ENCODE measurements at regions not wholly inside any gene's neighbourhood (a gene's known extent, or its start where the extent isn't known, plus 50 kb on each side); places are given as distances from the start of the nearest gene placed in this dataset.

GRCh38 chr21:27756191-27756590 is 789.3 kb upstream of the ADAMTS5 start:
- Histone ChIP-seq H3K36me3 (ENCODE audit: insufficient read depth in 1 of 2, low read depth in 1 of 2) (no peaks in the 10 kb centered on the region), H3K4me3 (no peak overlapping the region), H3K9me3 (peaks cover under 1% of the 10 kb centered on the region), H3K27ac (no peak overlapping the region), H3K4me1 (no peaks in the 10 kb centered on the region), H3K27me3 (ENCODE audit: insufficient read depth in 3 of 3, low read length in 2 of 3) (no peaks in the 10 kb centered on the region)
- DNase-seq (no peak), ATAC-seq (no peak)
- intact Hi-C loops (cut with DNase I), result no loop called here
- WGBS, 3 donors, result 87 to 96% (median 88%) methylated on average over 2 of the region's 2 CpGs
- no peak for TF ChIP-seq CTCF (IDR thresholded peaks at IDR 0.05)

GRCh38 chr21:27743971-27744564 is 777.2 kb upstream of the ADAMTS5 start:
- 62 to 77% (median 74%) methylated on average over 7 of the region's 7 CpGs for WGBS, 3 donors
- no peaks in the 10 kb centered on the region for H3K27me3 ChIP-seq (ENCODE audit: insufficient read depth in 3 of 3, low read length in 2 of 3)
- ATAC-seq, result no peak

GRCh38 chr21:27741736-27742135 is 774.8 kb upstream of the ADAMTS5 start:
- TF ChIP-seq CTCF (IDR thresholded peaks at IDR 0.05), result no peak
- DNase-seq, result no peak
- no peaks in the 10 kb centered on the region for H3K27me3 ChIP-seq (ENCODE audit: insufficient read depth in 3 of 3, low read length in 2 of 3)
- ATAC-seq, result no peak
- intact Hi-C loops (cut with DNase I), result no loop called here
- no peaks in the 10 kb centered on the region for H3K4me1 ChIP-seq
- H3K27ac ChIP-seq, result no peak overlapping the region
- no peaks in the 10 kb centered on the region for H3K9me3 ChIP-seq
- 72 to 81% (median 78%) methylated on average over 2 of the region's 2 CpGs for WGBS, 3 donors
- H3K36me3 ChIP-seq (ENCODE audit: insufficient read depth in 1 of 2, low read depth in 1 of 2), result no peaks in the 10 kb centered on the region
- H3K4me3 ChIP-seq, result no peak overlapping the region

More at GRCh38 chr21:27743971-27744564, 777.2 kb upstream of the ADAMTS5 start:
- no peaks in the 10 kb centered on the region for H3K36me3 ChIP-seq (ENCODE audit: insufficient read depth in 1 of 2, low read depth in 1 of 2)
- H3K4me1 ChIP-seq, result no peaks in the 10 kb centered on the region
- no peak for DNase-seq
- intact Hi-C loops (cut with DNase I), result no loop called here
- H3K27ac ChIP-seq, result no peak overlapping the region
- H3K4me3 ChIP-seq, result no peak overlapping the region
- no peaks in the 10 kb centered on the region for H3K9me3 ChIP-seq
- TF ChIP-seq CTCF (IDR thresholded peaks at IDR 0.05), result no peak

GRCh38 chr21:27740084-27740483 is 773.2 kb upstream of the ADAMTS5 start:
- TF ChIP-seq CTCF (IDR thresholded peaks at IDR 0.05), result no peak
- WGBS, 3 donors, result 57 to 70% (median 65%) methylated on average over 5 of the region's 5 CpGs
- intact Hi-C loops (cut with DNase I), result no loop called here
- H3K27me3 ChIP-seq (ENCODE audit: insufficient read depth in 3 of 3, low read length in 2 of 3), result no peaks in the 10 kb centered on the region
- ATAC-seq (no peak), DNase-seq (no peak)
- H3K27ac ChIP-seq, result no peak overlapping the region
- H3K36me3 ChIP-seq (ENCODE audit: insufficient read depth in 1 of 2, low read depth in 1 of 2), result no peaks in the 10 kb centered on the region
- no peak overlapping the region for H3K4me3 ChIP-seq
- no peaks in the 10 kb centered on the region for H3K4me1 ChIP-seq
- H3K9me3 ChIP-seq, result no peaks in the 10 kb centered on the region

GRCh38 chr21:27739187-27739586 is 772.3 kb upstream of the ADAMTS5 start:
- H3K4me3 ChIP-seq, result no peak overlapping the region
- H3K9me3 ChIP-seq, result no peaks in the 10 kb centered on the region
- no peak for TF ChIP-seq CTCF (IDR thresholded peaks at IDR 0.05)
- H3K27ac ChIP-seq, result no peak overlapping the region
- no peaks in the 10 kb centered on the region for H3K36me3 ChIP-seq (ENCODE audit: insufficient read depth in 1 of 2, low read depth in 1 of 2)
- DNase-seq, result no peak
- WGBS, 3 donors, result 54 to 74% (median 59%) methylated on average over 1 of the region's 1 CpG
- no peaks in the 10 kb centered on the region for H3K4me1 ChIP-seq
- ATAC-seq, result no peak
- H3K27me3 ChIP-seq (ENCODE audit: insufficient read depth in 3 of 3, low read length in 2 of 3), result no peaks in the 10 kb centered on the region
- intact Hi-C loops (cut with DNase I), result no loop called here

Data from psoas muscle (tissue), 7 donors.